HepG2 (cell line): ENCODE measurements at regions not wholly inside any gene's neighbourhood (a gene's known extent, or its start where the extent isn't known, plus 50 kb on each side); places are given as distances from the start of the nearest gene placed in this dataset.

Experiments used
- ATAC-seq: fragments of 200-7000 bp; cut with Tn5 transposase; 3 replicates; pipeline ENCODE4 v1.9.1; 2020; ENCODE audit warnings: mild to moderate bottlenecking, moderate library complexity
- BruUV-seq: library from RNA; stranded (reverse); fragments of 400-500 nt; replicated peaks from 2 replicates; lab custom pipeline; 2021; lab: Mats Ljungman, UMichigan
- CTCF ChIA-PET: fragments of 300-600 bp; formaldehyde crosslinking; extraction: SDS; loops from one replicate; lab custom pipeline; 2021; ENCODE audit warnings: low total read pairs, inconsistent platforms, low intra/inter-chr PET ratio; lab: Yijun Ruan, JAX
- POLR2A ChIA-PET: fragments of 350-600 bp; sonication (Branson Sonifier 250); formaldehyde crosslinking; loops from one replicate; lab custom pipeline; 2020; ENCODE audit warnings: antibody characterized with exemption, inconsistent platforms; lab: Yijun Ruan, JAX
- DNase-seq: peaks from one replicate; pipeline ENCODE4 v3.0.0-alpha.2; 2015; ENCODE audit warnings: low spot score
- FAIRE-seq: peaks from 3 replicates; lab custom pipeline; 2011; peaks lifted over from hg19 to GRCh38; lab: Jason Lieb, UNC
- H2AFZ ChIP-seq: one replicate; pipeline ENCODE4 v1.6.1; 2011; ENCODE audit warnings: low read length, inconsistent platforms
- H3K27ac ChIP-seq: fragments of 300-600 bp; 3 replicates; pipeline ENCODE4 v1.8.0; 2011; ENCODE audit warnings: mixed run types, mild to moderate bottlenecking, mixed read lengths, low read length, inconsistent platforms; ENCODE audit not compliant: insufficient read depth; ENCODE audit errors: extremely low read length
- H3K27me3 ChIP-seq, 2 experiments: fragments of 200-600 bp in 1 of 2; 2 replicates in 1 of 2; 3 replicates in 1 of 2; pipeline versions ENCODE4 v1.6.0 to v1.8.0; 2011; ENCODE audit warnings: low read length in 2 of 2, mild to moderate bottlenecking in 2 of 2, moderate library complexity in 2 of 2, inconsistent platforms in 1 of 2; ENCODE audit not compliant: insufficient read depth in 2 of 2, control insufficient read depth in 1 of 2
- H3K36me3 ChIP-seq, 2 experiments: fragments of 200-600 bp in 1 of 2; replicated peaks in 1 of 2; 2 replicates in 1 of 2; 3 replicates in 1 of 2; pipeline versions ENCODE4 v1.5.1 to v1.8.0; 2011; ENCODE audit warnings: low read length in 2 of 2, inconsistent platforms in 1 of 2; ENCODE audit not compliant: insufficient read depth in 2 of 2, control insufficient read depth in 1 of 2
- H3K4me1 ChIP-seq: 2 replicates; pipeline ENCODE4 v1.5.1; 2012; ENCODE audit warnings: low read length, inconsistent platforms; ENCODE audit not compliant: insufficient read depth
- H3K4me2 ChIP-seq: 2 replicates; pipeline ENCODE4 v1.6.0; 2011; ENCODE audit warnings: low read depth, low read length, inconsistent platforms
- H3K4me3 ChIP-seq, 3 experiments: fragments of 200-600 bp in 1 of 3; sonication (generic), shearing (Covaris generic) in 1 of 3; replicated peaks in 1 of 3; 2 replicates each; pipeline ENCODE4 v1.5.1; 2011 to 2016; ENCODE audit warnings: low read length in 3 of 3, inconsistent platforms in 2 of 3, low read depth in 2 of 3, mild to moderate bottlenecking in 2 of 3, control low read depth in 1 of 3, mixed read lengths in 1 of 3; ENCODE audit not compliant: insufficient read depth in 1 of 3
- H3K79me2 ChIP-seq: one replicate; pipeline ENCODE4 v1.6.1; 2011; ENCODE audit warnings: low read length, inconsistent platforms; ENCODE audit not compliant: insufficient read depth
- H3K9ac ChIP-seq: 2 replicates; pipeline ENCODE4 v1.6.0; 2011; ENCODE audit warnings: mild to moderate bottlenecking, low read depth, low read length, inconsistent platforms; ENCODE audit not compliant: insufficient read depth
- H3K9me3 ChIP-seq: 2 replicates; pipeline ENCODE4 v1.5.1; 2012; ENCODE audit warnings: mild to moderate bottlenecking, low read length
- H4K20me1 ChIP-seq: 2 replicates; pipeline ENCODE4 v1.6.0; 2011; ENCODE audit warnings: inconsistent platforms, mild to moderate bottlenecking, low read length, moderate library complexity; ENCODE audit not compliant: insufficient read depth
- FOXK1 ChIP-seq: sonication (generic); formaldehyde crosslinking; IDR thresholded peaks from 2 replicates; pipeline ENCODE4 v1.4.0; 2020; ENCODE audit warnings: low read depth, missing genetic modification reagents, borderline replicate concordance
- PAXIP1 ChIP-seq: sonication (generic); formaldehyde crosslinking; conservative IDR thresholded peaks from 2 replicates; pipeline ENCODE4 v1.4.0; 2020; ENCODE audit warnings: mild to moderate bottlenecking, missing genetic modification reagents, moderate library complexity
- ZNF281 ChIP-seq: sonication (generic); formaldehyde crosslinking; IDR thresholded peaks from 2 replicates; pipeline ENCODE4 v1.4.0; 2020; ENCODE audit warnings: missing genetic modification reagents, borderline replicate concordance
- ZNF564 ChIP-seq: sonication (generic); formaldehyde crosslinking; IDR thresholded peaks from 2 replicates; pipeline ENCODE4 v1.8.1; 2023; ENCODE audit warnings: mild to moderate bottlenecking, missing genetic modification reagents
- ZNF83 ChIP-seq: sonication (generic); formaldehyde crosslinking; IDR thresholded peaks from 2 replicates; pipeline ENCODE4 v1.4.0; 2020; ENCODE audit warnings: missing genetic modification reagents, mild to moderate bottlenecking, borderline replicate concordance
- in situ Hi-C: cut with HindIII; loops from 2 replicates; pipeline ENCODE4 v1.10.0; 2017; ENCODE audit warnings: low pct_unique_long_range_greater_than_20kb; ENCODE audit not compliant: extremely low pct_ligation_motif_present
- intact Hi-C: fragments of 100-400 bp; cut with micrococcal nuclease; formaldehyde crosslinking; loops from one replicate; pipeline ENCODE4 v1.10.0; 2022; ENCODE audit not compliant: unreplicated experiment

- no peaks in the 10 kb centered on the region for H3K79me2 ChIP-seq
- BruUV-seq, result no TSS peak
- CTCF ChIA-PET, result no interaction called here
These were observed 237.3 kb upstream of the GRID2 start for GRCh38 chr4:92066485-92066884.

More at GRCh38 chr4:92066485-92066884, 237.3 kb upstream of the GRID2 start:
- no peak overlapping the region for H3K9ac ChIP-seq
- H3K4me1 ChIP-seq, result no peaks in the 10 kb centered on the region
- H3K9me3 ChIP-seq, result peaks cover 37% of the 10 kb centered on the region
- TF ChIP-seq FOXK1 (no peak), ZNF564 (CRISPR knock-in tag) (no peak), ZNF281 (no peak), PAXIP1 (CRISPR knock-in tag) (no peak), ZNF83 (CRISPR knock-in tag) (no peak)
- FAIRE-seq (no peak), DNase-seq (no peak), ATAC-seq (no peak)
- H3K4me2 ChIP-seq, result no peak overlapping the region
- intact Hi-C loops, result no loop called here
- no peak overlapping the region for H3K4me3 ChIP-seq
- in situ Hi-C loops, result no loop called here
- POLR2A ChIA-PET, result no interaction called here
- H3K36me3 ChIP-seq, result no peaks in the 10 kb centered on the region
- no peak overlapping the region for H3K27ac ChIP-seq
- no peaks in the 10 kb centered on the region for H4K20me1 ChIP-seq
- H2AFZ ChIP-seq, result no peak overlapping the region
- no peaks in the 10 kb centered on the region for H3K27me3 ChIP-seq
